NB4 (cell line): ENCODE measurements at regions not wholly inside any gene's neighbourhood (a gene's known extent, or its start where the extent isn't known, plus 50 kb on each side); places are given as distances from the start of the nearest gene placed in this dataset.

ENCODE experiments used
- MYC ChIP-seq: IDR thresholded peaks from 2 replicates; pipeline ENCODE4 v1.6.1; 2011; ENCODE audit warnings: low read depth, low read length
- POLR2A ChIP-seq: IDR thresholded peaks from 2 replicates; pipeline ENCODE4 v1.6.1; 2011; ENCODE audit warnings: mild to moderate bottlenecking; ENCODE audit not compliant: insufficient read length; ENCODE audit errors: extremely low read depth
- TF ChIP-seq, protein P1 (sequence below): IDR thresholded peaks from one replicate; pipeline ENCODE4 v1.5.1; 2012; ENCODE audit warnings: low read depth, low read length
- TF ChIP-seq, protein P2 (sequence below): IDR thresholded peaks from 2 replicates; pipeline ENCODE4 v1.6.1; 2011; ENCODE audit warnings: low read depth, low read length

DNA sequence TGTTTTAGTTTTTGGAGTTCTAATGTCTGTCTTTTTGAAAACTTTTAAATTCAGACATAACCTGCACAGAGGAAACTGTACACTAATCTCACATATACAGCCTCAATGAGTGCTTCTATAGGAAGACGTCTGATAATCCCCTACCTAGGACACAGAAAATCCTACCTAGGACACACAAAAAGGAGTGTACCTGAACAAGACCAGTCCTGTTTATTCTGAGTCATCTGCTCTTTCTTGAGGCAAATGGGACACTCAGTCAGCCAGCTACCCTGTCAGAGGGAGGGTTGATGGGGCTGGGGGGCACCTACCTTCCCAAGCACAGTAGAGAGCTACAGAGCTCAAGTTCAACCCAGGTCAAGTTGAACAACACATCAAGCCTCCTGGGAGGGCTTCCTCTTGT lies 346.6 kb upstream of the NCAM1 start:
- TF ChIP-seq, protein P1, sequence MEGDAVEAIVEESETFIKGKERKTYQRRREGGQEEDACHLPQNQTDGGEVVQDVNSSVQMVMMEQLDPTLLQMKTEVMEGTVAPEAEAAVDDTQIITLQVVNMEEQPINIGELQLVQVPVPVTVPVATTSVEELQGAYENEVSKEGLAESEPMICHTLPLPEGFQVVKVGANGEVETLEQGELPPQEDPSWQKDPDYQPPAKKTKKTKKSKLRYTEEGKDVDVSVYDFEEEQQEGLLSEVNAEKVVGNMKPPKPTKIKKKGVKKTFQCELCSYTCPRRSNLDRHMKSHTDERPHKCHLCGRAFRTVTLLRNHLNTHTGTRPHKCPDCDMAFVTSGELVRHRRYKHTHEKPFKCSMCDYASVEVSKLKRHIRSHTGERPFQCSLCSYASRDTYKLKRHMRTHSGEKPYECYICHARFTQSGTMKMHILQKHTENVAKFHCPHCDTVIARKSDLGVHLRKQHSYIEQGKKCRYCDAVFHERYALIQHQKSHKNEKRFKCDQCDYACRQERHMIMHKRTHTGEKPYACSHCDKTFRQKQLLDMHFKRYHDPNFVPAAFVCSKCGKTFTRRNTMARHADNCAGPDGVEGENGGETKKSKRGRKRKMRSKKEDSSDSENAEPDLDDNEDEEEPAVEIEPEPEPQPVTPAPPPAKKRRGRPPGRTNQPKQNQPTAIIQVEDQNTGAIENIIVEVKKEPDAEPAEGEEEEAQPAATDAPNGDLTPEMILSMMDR: no peak
- TF ChIP-seq POLR2A (no peak), MYC (no peak)
- TF ChIP-seq, protein P2, sequence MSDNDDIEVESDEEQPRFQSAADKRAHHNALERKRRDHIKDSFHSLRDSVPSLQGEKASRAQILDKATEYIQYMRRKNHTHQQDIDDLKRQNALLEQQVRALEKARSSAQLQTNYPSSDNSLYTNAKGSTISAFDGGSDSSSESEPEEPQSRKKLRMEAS: no peak
